Astrocyte of the spinal cord (primary cell): ENCODE measurements at regions not wholly inside any gene's neighbourhood (a gene's known extent, or its start where the extent isn't known, plus 50 kb on each side); places are given as distances from the start of the nearest gene placed in this dataset.

ENCODE experiments used
- DNase-seq: peaks from one replicate; pipeline ENCODE4 v3.0.0; 2011; ENCODE audit warnings: low read depth, low spot score
- H3K4me3 ChIP-seq: 2 replicates; pipeline ENCODE4 v1.5.1; 2011; ENCODE audit warnings: low read depth, mild to moderate bottlenecking, low read length, moderate library complexity
- in situ Hi-C: cut with HindIII; loops from 2 replicates; pipeline ENCODE4 v1.10.0; 2017; ENCODE audit warnings: low sequenced_read_pairs
- TF ChIP-seq, protein P1 (sequence below): IDR thresholded peaks from 2 replicates; pipeline ENCODE4 v1.5.1; 2012; ENCODE audit warnings: low read depth, mild to moderate bottlenecking, low read length, inconsistent platforms

DNA sequence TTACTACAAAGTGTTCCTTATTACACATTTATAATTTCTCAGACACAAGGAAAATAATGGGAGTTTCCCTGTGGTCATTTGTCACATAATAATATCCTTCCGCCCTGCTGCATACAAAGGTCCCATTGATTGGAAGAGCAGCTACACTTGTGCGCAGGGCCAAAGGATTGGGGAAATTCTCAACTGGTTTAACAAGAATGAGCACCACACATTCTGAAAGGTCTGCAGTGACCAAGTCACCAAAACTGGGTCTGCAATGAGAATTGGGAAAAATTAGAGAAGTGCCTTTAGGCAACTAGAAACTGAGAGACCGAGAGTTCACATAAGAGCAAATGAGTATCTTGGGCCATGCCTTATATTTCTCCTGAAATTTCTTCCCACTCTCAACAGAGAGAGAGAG lies 98.2 kb upstream of the NR2F2 start:
- no peak for DNase-seq
- H3K4me3 ChIP-seq, result no peak overlapping the region
- in situ Hi-C loops, result no loop called here
- TF ChIP-seq, protein P1, sequence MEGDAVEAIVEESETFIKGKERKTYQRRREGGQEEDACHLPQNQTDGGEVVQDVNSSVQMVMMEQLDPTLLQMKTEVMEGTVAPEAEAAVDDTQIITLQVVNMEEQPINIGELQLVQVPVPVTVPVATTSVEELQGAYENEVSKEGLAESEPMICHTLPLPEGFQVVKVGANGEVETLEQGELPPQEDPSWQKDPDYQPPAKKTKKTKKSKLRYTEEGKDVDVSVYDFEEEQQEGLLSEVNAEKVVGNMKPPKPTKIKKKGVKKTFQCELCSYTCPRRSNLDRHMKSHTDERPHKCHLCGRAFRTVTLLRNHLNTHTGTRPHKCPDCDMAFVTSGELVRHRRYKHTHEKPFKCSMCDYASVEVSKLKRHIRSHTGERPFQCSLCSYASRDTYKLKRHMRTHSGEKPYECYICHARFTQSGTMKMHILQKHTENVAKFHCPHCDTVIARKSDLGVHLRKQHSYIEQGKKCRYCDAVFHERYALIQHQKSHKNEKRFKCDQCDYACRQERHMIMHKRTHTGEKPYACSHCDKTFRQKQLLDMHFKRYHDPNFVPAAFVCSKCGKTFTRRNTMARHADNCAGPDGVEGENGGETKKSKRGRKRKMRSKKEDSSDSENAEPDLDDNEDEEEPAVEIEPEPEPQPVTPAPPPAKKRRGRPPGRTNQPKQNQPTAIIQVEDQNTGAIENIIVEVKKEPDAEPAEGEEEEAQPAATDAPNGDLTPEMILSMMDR, result no peak

DNA sequence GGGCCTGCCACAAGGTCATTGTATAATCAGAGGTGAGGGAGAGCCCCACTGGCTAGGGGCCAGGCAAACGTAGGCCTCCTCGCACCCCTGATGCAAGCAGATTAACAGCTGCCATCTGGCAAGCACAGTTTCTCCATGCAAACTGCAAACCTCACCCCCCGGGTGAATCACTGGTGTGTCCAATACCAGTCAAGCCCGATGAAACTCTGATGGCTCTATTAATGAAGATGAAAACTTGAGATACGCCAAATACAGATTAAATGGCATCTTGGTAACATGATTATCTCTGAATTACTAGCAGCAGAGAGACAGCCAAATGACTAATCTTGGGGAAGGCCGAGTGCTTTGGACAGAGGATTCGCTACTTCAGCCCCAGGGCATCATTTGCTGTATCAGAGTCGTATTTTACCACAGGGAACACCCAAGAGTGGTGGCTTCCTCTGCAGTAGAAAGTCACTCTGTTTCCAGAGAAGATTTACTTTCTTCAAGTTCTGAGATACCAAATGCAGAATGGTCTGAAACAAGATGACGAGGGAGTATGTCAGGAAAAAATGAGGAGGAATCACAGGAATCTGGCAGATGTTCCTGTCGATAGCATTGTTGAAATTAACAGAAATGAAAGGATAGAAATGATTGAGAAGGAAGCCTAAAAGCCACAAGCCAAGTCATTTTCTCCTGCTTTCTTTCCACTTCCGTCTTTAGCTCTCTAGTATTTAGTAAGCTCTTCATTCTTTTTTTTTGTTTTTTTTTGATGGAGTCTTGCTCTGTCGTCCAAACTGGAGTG lies 96.2 kb upstream of the NR2F2 start:
- DNase-seq, result no peak
- H3K4me3 ChIP-seq, result no peak overlapping the region
- in situ Hi-C loops, result no loop called here
- TF ChIP-seq, protein P1, result no peak

DNA sequence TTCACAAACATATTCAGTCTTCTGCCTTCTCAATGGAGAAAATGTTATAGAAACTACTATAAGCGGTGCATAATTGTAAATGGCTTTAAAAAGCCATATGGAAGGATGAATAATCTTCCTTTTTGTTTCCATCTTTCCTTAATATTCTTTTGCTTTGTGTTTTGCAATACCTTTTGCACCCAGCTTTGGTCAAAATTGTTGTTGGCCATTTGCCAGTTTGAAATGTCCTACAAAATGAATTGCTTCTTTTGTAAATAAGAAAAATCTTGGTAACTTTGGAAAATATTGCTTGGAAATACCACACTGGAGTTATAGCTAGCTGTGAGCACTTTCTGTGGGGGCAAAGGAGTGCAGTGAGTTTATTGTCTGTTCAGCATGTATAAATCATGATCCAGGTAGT lies 93.5 kb upstream of the NR2F2 start:
- H3K4me3 ChIP-seq, result no peak overlapping the region
- DNase-seq, result no peak
- TF ChIP-seq, protein P1, result no peak
- in situ Hi-C loops, result no loop called here

DNA sequence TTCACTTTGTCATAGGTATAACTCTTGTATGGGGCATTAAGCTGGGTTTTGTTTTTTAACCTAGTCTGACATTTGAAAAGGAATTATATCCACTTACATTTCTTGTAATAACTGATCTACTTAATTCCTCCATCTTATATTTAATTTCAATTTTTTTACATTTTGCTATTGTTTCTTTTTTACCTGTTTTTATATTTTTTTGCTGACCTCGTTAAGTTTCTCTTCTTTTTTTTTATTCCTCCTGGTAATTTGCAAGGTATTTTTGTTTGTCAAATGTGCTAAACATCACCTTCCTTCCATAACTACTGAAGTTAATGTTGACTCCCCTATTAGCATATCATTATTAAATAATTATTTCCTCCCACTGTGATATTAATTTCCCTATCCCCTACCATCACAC lies 87.7 kb upstream of the NR2F2 start:
- no peak overlapping the region for H3K4me3 ChIP-seq

DNA sequence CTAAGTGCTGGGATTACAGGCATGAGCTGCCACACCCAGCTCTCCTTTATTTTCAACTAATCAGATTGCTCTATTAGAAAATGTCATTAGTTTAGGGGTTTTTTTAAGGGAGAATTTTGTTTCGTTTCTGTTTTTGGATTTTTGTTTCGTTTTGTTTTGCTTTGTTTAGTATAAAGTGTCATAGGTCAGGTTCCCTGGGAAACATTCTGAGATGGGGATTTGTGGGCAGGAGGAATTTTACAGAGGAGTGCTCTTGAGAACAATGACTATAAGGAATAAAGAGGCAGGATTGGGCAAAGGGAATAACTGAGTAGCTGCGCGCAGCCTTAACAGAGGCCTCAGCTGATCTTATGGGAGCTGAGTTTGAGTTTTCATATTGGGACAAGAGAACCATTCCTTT lies 86.8 kb upstream of the NR2F2 start:
- TF ChIP-seq, protein P1, result no peak
- DNase-seq, result no peak
- no peak overlapping the region for H3K4me3 ChIP-seq
- in situ Hi-C loops, result no loop called here

More for the DNA sequence above, 87.7 kb upstream of the NR2F2 start:
- in situ Hi-C loops, result no loop called here
- TF ChIP-seq, protein P1, result no peak
- DNase-seq, result no peak

DNA sequence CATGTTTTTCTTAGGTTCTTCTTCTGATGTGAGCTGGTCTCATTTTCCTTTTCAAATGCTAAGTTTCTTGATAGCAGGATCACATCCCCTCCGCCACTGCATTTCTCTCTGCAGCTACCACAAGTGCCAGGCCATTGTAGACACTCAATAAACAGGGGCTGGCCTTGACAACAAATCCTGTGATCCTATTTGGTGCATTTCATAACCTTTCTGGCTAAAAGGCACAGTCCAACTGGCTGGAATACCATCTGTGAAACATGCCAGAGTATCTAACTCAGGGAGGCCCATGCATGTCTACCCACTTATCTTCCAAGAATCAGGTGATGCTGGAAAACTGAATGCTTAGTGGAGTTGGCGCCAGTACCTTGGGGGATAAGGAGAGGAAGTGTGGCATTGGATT lies 85.2 kb upstream of the NR2F2 start:
- TF ChIP-seq, protein P1, result no peak
- DNase-seq, result no peak
- no peak overlapping the region for H3K4me3 ChIP-seq
- in situ Hi-C loops, result no loop called here
